Liver (tissue), 8 donors: ENCODE measurements at regions not wholly inside any gene's neighbourhood (a gene's known extent, or its start where the extent isn't known, plus 50 kb on each side); places are given as distances from the start of the nearest gene placed in this dataset.

Source experiments
- DNase-seq: peaks from one replicate; pipeline ENCODE4 v3.0.0-alpha.2; 2017; ENCODE audit warnings: low spot score
- H3K27ac ChIP-seq, 2 donors: one replicate each; pipeline ENCODE4 v1.7.0; 2013; ENCODE audit warnings: inconsistent platforms in 2 of 2, low read length in 2 of 2, control low read depth in 1 of 2, low read depth in 1 of 2, mild to moderate bottlenecking in 1 of 2
- H3K27me3 ChIP-seq, 4 donors: one replicate each; pipeline versions ENCODE4 v1.6.1 to v1.7.0; 2013; ENCODE audit warnings: low read length in 3 of 4, inconsistent platforms in 1 of 4, mild to moderate bottlenecking in 1 of 4, moderate library complexity in 1 of 4; ENCODE audit not compliant: control insufficient read depth in 4 of 4, insufficient read depth in 4 of 4
- H3K36me3 ChIP-seq, 4 donors: one replicate each; pipeline versions ENCODE4 v1.6.1 to v1.7.0; 2013; ENCODE audit warnings: low read length in 3 of 4, mild to moderate bottlenecking in 3 of 4, low read depth in 1 of 4, moderate library complexity in 1 of 4; ENCODE audit not compliant: control insufficient read depth in 4 of 4, insufficient read depth in 3 of 4
- H3K4me1 ChIP-seq, 4 donors: one replicate each; pipeline versions ENCODE4 v1.6.1 to v1.7.0; 2013; ENCODE audit warnings: low read length in 3 of 4, mild to moderate bottlenecking in 3 of 4, moderate library complexity in 1 of 4; ENCODE audit not compliant: control insufficient read depth in 4 of 4, insufficient read depth in 4 of 4
- H3K4me3 ChIP-seq, 3 donors: one replicate each; pipeline versions ENCODE4 v1.6.1 to v1.7.0; 2013; ENCODE audit warnings: low read length in 3 of 3, control low read depth in 1 of 3, low read depth in 1 of 3, mild to moderate bottlenecking in 1 of 3
- H3K9ac ChIP-seq, 2 donors: one replicate each; pipeline ENCODE4 v1.7.0; 2013; ENCODE audit warnings: low read length in 2 of 2, mild to moderate bottlenecking in 2 of 2, moderate library complexity in 2 of 2, control low read depth in 1 of 2, low read depth in 1 of 2
- H3K9me3 ChIP-seq, 4 donors: one replicate each; pipeline versions ENCODE4 v1.6.1 to v1.7.0; 2013; ENCODE audit warnings: low read length in 3 of 4; ENCODE audit not compliant: control insufficient read depth in 4 of 4
- ATF3 ChIP-seq: IDR thresholded peaks from 2 replicates; pipeline ENCODE4 v1.6.1; 2016; ENCODE audit warnings: antibody characterized with exemption
- CTCF ChIP-seq: fragments of 150-350 bp; IDR thresholded peaks from 2 replicates; pipeline ENCODE4 v1.5.1; 2017; ENCODE audit warnings: improper control_type of control experiment, low read depth, low read length; ENCODE audit not compliant: missing input control
- EGR1 ChIP-seq, 2 donors: IDR thresholded peaks; 2 replicates each; pipeline ENCODE4 v1.6.1; 2016 to 2018; ENCODE audit warnings: antibody characterized with exemption in 2 of 2, low read depth in 2 of 2
- FOXA1 ChIP-seq: IDR thresholded peaks from 2 replicates; pipeline ENCODE4 v1.6.1; 2016; ENCODE audit warnings: antibody characterized with exemption
- FOXA2 ChIP-seq: IDR thresholded peaks from 2 replicates; pipeline ENCODE4 v1.6.1; 2016; ENCODE audit warnings: antibody characterized with exemption
- GABPA ChIP-seq, 2 donors: IDR thresholded peaks in 1 of 2; conservative IDR thresholded peaks in 1 of 2; 2 replicates each; pipeline ENCODE4 v1.6.1; 2016; ENCODE audit warnings: antibody characterized with exemption in 2 of 2, mild to moderate bottlenecking in 1 of 2, moderate library complexity in 1 of 2
- HNF4A ChIP-seq, 2 donors: conservative IDR thresholded peaks; 2 replicates each; pipeline ENCODE4 v1.6.1; 2016; ENCODE audit warnings: antibody characterized with exemption in 2 of 2, mild to moderate bottlenecking in 2 of 2
- HNF4G ChIP-seq: IDR thresholded peaks from 2 replicates; pipeline ENCODE4 v1.6.1; 2016; ENCODE audit warnings: antibody characterized with exemption
- JUND ChIP-seq, 2 donors: IDR thresholded peaks; 2 replicates each; pipeline ENCODE4 v1.6.1; 2016; ENCODE audit warnings: antibody characterized with exemption in 2 of 2
- MAX ChIP-seq: IDR thresholded peaks from 2 replicates; pipeline ENCODE4 v1.6.1; 2016; ENCODE audit warnings: antibody characterized with exemption
- NR2F2 ChIP-seq: IDR thresholded peaks from 2 replicates; pipeline ENCODE4 v1.6.1; 2016; ENCODE audit warnings: antibody characterized with exemption
- RAD21 ChIP-seq, 2 donors: IDR thresholded peaks; 2 replicates each; pipeline ENCODE4 v1.6.1; 2016; ENCODE audit warnings: antibody characterized with exemption in 2 of 2, mild to moderate bottlenecking in 2 of 2
- REST ChIP-seq: IDR thresholded peaks from 2 replicates; pipeline ENCODE4 v1.6.1; 2016; ENCODE audit warnings: antibody characterized with exemption, mild to moderate bottlenecking
- RXRA ChIP-seq, 2 donors: IDR thresholded peaks; 2 replicates each; pipeline ENCODE4 v1.6.1; 2017 to 2018; ENCODE audit warnings: antibody characterized with exemption in 2 of 2, mild to moderate bottlenecking in 1 of 2
- SP1 ChIP-seq: IDR thresholded peaks from 2 replicates; pipeline ENCODE4 v1.6.1; 2018; ENCODE audit warnings: antibody characterized with exemption, mild to moderate bottlenecking
- TAF1 ChIP-seq: conservative IDR thresholded peaks from 2 replicates; pipeline ENCODE4 v1.6.1; 2016; ENCODE audit warnings: antibody characterized with exemption, mild to moderate bottlenecking
- YY1 ChIP-seq: IDR thresholded peaks from 2 replicates; pipeline ENCODE4 v1.6.1; 2016; ENCODE audit warnings: antibody characterized with exemption, mild to moderate bottlenecking
- ZBTB33 ChIP-seq: IDR thresholded peaks from 2 replicates; pipeline ENCODE4 v1.6.1; 2016; ENCODE audit warnings: antibody characterized with exemption
- WGBS: extraction: QIAGEN DNeasy Blood & Tissue Kit; methylation state at CpG from one replicate; pipeline ENCODE4 v1.1.7; 2013; 5-methylcytosine and 5-hydroxymethylcytosine counted together
- donor health status: healthy.
- donor health status: healthy.
- donor health status: healthy.
- donor health status: healthy.
- donor health status: healthy.

- H3K4me3 ChIP-seq: no peak overlapping the region
- H3K9me3 ChIP-seq: no peaks in the 10 kb centered on the region
- no peaks in the 10 kb centered on the region for H3K27me3 ChIP-seq
- H3K36me3 ChIP-seq: no peaks in the 10 kb centered on the region
- no peak for TF ChIP-seq REST
- TF ChIP-seq GABPA (IDR thresholded peaks at IDR 0.05 in 1 of 2, conservative IDR thresholded peaks at IDR 0.05 in 1 of 2): no peak
- no peak for TF ChIP-seq HNF4A (conservative IDR thresholded peaks at IDR 0.05)
- no peak for TF ChIP-seq EGR1 (IDR thresholded peaks at IDR 0.05; ENCODE audit: low read depth in 2 of 2)
- TF ChIP-seq SP1: no peak
- TF ChIP-seq RXRA (IDR thresholded peaks at IDR 0.05): no peak
- TF ChIP-seq HNF4G: no peak
- no peak for TF ChIP-seq FOXA2
- H3K9ac ChIP-seq: no peak overlapping the region
- DNase-seq: no peak
- H3K27ac ChIP-seq: no peak overlapping the region
- peaks cover 0 to 1% (median 0%) of the 10 kb centered on the region in 4 donors for H3K4me1 ChIP-seq
- 93% methylated on average over 2 of the region's 2 CpGs for WGBS
Measured at GRCh38 chr4:148654131-148654530, 211.9 kb upstream of the NR3C2 start.

GRCh38 chr4:148653681-148654080 is 211.5 kb upstream of the NR3C2 start:
- no peak overlapping the region for H3K27ac ChIP-seq
- TF ChIP-seq FOXA1 (no peak), EGR1 (IDR thresholded peaks at IDR 0.05; ENCODE audit: low read depth in 2 of 2) (no peak), TAF1 (no peak), ZBTB33 (no peak), HNF4G (no peak), ATF3 (no peak), FOXA2 (no peak), RXRA (IDR thresholded peaks at IDR 0.05) (no peak), RAD21 (IDR thresholded peaks at IDR 0.05) (no peak), NR2F2 (no peak), HNF4A (conservative IDR thresholded peaks at IDR 0.05) (no peak), YY1 (no peak), CTCF (no peak), JUND (IDR thresholded peaks at IDR 0.05) (no peak), REST (no peak), MAX (no peak), GABPA (IDR thresholded peaks at IDR 0.05 in 1 of 2, conservative IDR thresholded peaks at IDR 0.05 in 1 of 2) (no peak), SP1 (no peak)
- H3K9ac ChIP-seq: no peak overlapping the region
- H3K4me3 ChIP-seq: no peak overlapping the region
- 75% methylated on average over 4 of the region's 4 CpGs for WGBS
- DNase-seq: no peak
- no peaks in the 10 kb centered on the region for H3K36me3 ChIP-seq
- H3K27me3 ChIP-seq: no peaks in the 10 kb centered on the region
- H3K9me3 ChIP-seq: no peaks in the 10 kb centered on the region
- peaks cover 0 to 1% (median 0%) of the 10 kb centered on the region in 4 donors for H3K4me1 ChIP-seq
